ENCODE measurements at regions not wholly inside any gene's neighbourhood (a gene's known extent, or its start where the extent isn't known, plus 50 kb on each side); places are given as distances from the start of the nearest gene placed in this dataset.

- FAIRE-seq (no peak), DNase-seq (no peak)
- no peaks in the 10 kb centered on the region for H3K4me1 ChIP-seq (ENCODE audit: control insufficient read depth in 3 of 3, insufficient read depth in 2 of 3, low read depth in 1 of 3, low read length in 2 of 3)
- H3K36me3 ChIP-seq (ENCODE audit: control insufficient read depth in 3 of 3, insufficient read depth in 2 of 3, low read depth in 1 of 3, low read length in 3 of 3) = no peaks in the 10 kb centered on the region
- no peak overlapping the region for H3K4me3 ChIP-seq (ENCODE audit: low read depth in 1 of 3, low read length in 3 of 3)
- H3K9me3 ChIP-seq (ENCODE audit: control insufficient read depth in 2 of 2, insufficient read depth in 1 of 2, low read depth in 1 of 2, low read length in 1 of 2) = no peaks in the 10 kb centered on the region
- no peak overlapping the region for H3K27ac ChIP-seq (ENCODE audit: low read depth in 1 of 3, low read length in 2 of 3)
- no peaks in the 10 kb centered on the region for H3K27me3 ChIP-seq (ENCODE audit: control insufficient read depth in 3 of 3, insufficient read depth in 3 of 3, low read length in 3 of 3)
- WGBS, 3 donors = 76 to 90% (median 80%) methylated on average over 1 of the region's 1 CpG
Observed at GRCh38 chr6:155740781-155741399, 285.3 kb upstream of the NOX3 start.

DNA sequence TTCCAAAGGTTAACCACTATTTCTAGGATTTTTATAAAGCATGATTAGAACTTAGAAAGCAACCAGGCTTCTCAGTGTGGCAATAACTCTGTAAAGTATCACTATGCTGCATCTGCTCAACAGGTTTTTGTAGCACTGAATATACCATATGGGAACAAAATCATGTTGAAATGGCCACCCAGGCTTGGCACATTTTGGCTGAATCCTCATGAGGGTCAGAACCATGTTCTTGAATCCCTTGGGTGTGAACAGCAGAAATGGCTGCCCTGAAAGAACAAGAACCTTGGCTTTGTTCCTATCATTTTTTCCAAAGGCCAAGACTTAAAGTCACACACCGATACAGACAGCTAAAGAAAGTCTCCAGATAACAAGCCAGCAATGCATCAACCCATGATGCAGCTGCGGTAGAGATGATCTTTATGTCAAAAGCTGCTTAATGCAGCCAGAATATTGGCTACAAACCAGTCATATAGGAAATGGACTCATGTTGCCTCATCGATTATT, 283.0 kb upstream of the NOX3 start:
- Histone ChIP-seq H3K27me3 (ENCODE audit: control insufficient read depth in 3 of 3, insufficient read depth in 3 of 3, low read length in 3 of 3) (no peaks in the 10 kb centered on the region), H3K27ac (ENCODE audit: low read depth in 1 of 3, low read length in 2 of 3) (no peak overlapping the region), H3K4me1 (ENCODE audit: control insufficient read depth in 3 of 3, insufficient read depth in 2 of 3, low read depth in 1 of 3, low read length in 2 of 3) (no peaks in the 10 kb centered on the region), H3K36me3 (ENCODE audit: control insufficient read depth in 3 of 3, insufficient read depth in 2 of 3, low read depth in 1 of 3, low read length in 3 of 3) (no peaks in the 10 kb centered on the region), H3K4me3 (ENCODE audit: low read depth in 1 of 3, low read length in 3 of 3) (no peak overlapping the region), H3K9me3 (ENCODE audit: control insufficient read depth in 2 of 2, insufficient read depth in 1 of 2, low read depth in 1 of 2, low read length in 1 of 2) (no peaks in the 10 kb centered on the region)
- 75 to 90% (median 83%) methylated on average over 3 of the region's 3 CpGs for WGBS, 3 donors
- no peak for FAIRE-seq
- DNase-seq = no peak

- no peaks in the 10 kb centered on the region for H3K9me3 ChIP-seq (ENCODE audit: control insufficient read depth in 2 of 2, insufficient read depth in 1 of 2, low read depth in 1 of 2, low read length in 1 of 2)
- FAIRE-seq (no peak), DNase-seq (no peak)
- 54 to 62% (median 61%) methylated on average over 1 of the region's 1 CpG for WGBS, 3 donors
- no peaks in the 10 kb centered on the region for H3K36me3 ChIP-seq (ENCODE audit: control insufficient read depth in 3 of 3, insufficient read depth in 2 of 3, low read depth in 1 of 3, low read length in 3 of 3)
- H3K4me1 ChIP-seq (ENCODE audit: control insufficient read depth in 3 of 3, insufficient read depth in 2 of 3, low read depth in 1 of 3, low read length in 2 of 3) = peaks cover 0 to 4% (median 0%) of the 10 kb centered on the region in 3 donors
- H3K4me3 ChIP-seq (ENCODE audit: low read depth in 1 of 3, low read length in 3 of 3) = no peak overlapping the region
- no peaks in the 10 kb centered on the region for H3K27me3 ChIP-seq (ENCODE audit: control insufficient read depth in 3 of 3, insufficient read depth in 3 of 3, low read length in 3 of 3)
- no peak overlapping the region for H3K27ac ChIP-seq (ENCODE audit: low read depth in 1 of 3, low read length in 2 of 3)
Observed at GRCh38 chr6:155717374-155717773, 261.7 kb upstream of the NOX3 start.

DNA sequence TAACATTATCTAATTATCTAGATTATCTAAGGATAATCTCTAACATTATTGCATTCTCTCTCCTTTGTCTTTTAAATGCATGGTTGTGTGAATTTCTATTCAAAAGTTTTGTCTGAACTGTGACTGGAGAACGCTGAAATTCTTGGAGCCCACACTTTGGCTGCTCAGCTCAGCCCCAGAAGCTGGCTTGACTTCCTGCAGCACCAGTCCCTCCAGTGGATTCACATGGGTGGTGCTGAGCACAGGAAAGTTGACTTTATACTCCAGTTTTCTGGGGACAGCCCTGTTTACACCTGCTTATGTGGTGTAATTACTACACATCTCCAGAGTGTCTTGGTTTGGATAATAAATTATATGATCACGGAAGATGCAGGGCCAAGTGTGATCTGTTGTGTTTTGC, 255.1 kb upstream of the NOX3 start:
- Histone ChIP-seq H3K27ac (ENCODE audit: low read depth in 1 of 3, low read length in 2 of 3) (no peak overlapping the region), H3K9me3 (ENCODE audit: control insufficient read depth in 2 of 2, insufficient read depth in 1 of 2, low read depth in 1 of 2, low read length in 1 of 2) (peaks cover 0 to 3% of the 10 kb centered on the region in 2 donors), H3K27me3 (ENCODE audit: control insufficient read depth in 3 of 3, insufficient read depth in 3 of 3, low read length in 3 of 3) (no peaks in the 10 kb centered on the region), H3K4me3 (ENCODE audit: low read depth in 1 of 3, low read length in 3 of 3) (no peak overlapping the region), H3K36me3 (ENCODE audit: control insufficient read depth in 3 of 3, insufficient read depth in 2 of 3, low read depth in 1 of 3, low read length in 3 of 3) (no peaks in the 10 kb centered on the region), H3K4me1 (ENCODE audit: control insufficient read depth in 3 of 3, insufficient read depth in 2 of 3, low read depth in 1 of 3, low read length in 2 of 3) (peaks cover 0 to 6% (median 0%) of the 10 kb centered on the region in 3 donors)
- 43 to 64% (median 60%) methylated on average over 2 of the region's 2 CpGs for WGBS, 3 donors
- FAIRE-seq (no peak), DNase-seq (no peak)

GRCh38 chr6:155709262-155709661, 253.6 kb upstream of the NOX3 start:
- DNase-seq (no peak), FAIRE-seq (no peak)
- Histone ChIP-seq H3K4me1 (ENCODE audit: control insufficient read depth in 3 of 3, insufficient read depth in 2 of 3, low read depth in 1 of 3, low read length in 2 of 3) (peaks cover 0 to 6% (median 0%) of the 10 kb centered on the region in 3 donors), H3K27ac (ENCODE audit: low read depth in 1 of 3, low read length in 2 of 3) (no peak overlapping the region), H3K36me3 (ENCODE audit: control insufficient read depth in 3 of 3, insufficient read depth in 2 of 3, low read depth in 1 of 3, low read length in 3 of 3) (no peaks in the 10 kb centered on the region), H3K4me3 (ENCODE audit: low read depth in 1 of 3, low read length in 3 of 3) (no peak overlapping the region), H3K27me3 (ENCODE audit: control insufficient read depth in 3 of 3, insufficient read depth in 3 of 3, low read length in 3 of 3) (no peaks in the 10 kb centered on the region), H3K9me3 (ENCODE audit: control insufficient read depth in 2 of 2, insufficient read depth in 1 of 2, low read depth in 1 of 2, low read length in 1 of 2) (peaks cover 0 to 3% of the 10 kb centered on the region in 2 donors)
- 93 to 97% (median 95%) methylated on average over 10 of the region's 10 CpGs for WGBS, 3 donors

DNA sequence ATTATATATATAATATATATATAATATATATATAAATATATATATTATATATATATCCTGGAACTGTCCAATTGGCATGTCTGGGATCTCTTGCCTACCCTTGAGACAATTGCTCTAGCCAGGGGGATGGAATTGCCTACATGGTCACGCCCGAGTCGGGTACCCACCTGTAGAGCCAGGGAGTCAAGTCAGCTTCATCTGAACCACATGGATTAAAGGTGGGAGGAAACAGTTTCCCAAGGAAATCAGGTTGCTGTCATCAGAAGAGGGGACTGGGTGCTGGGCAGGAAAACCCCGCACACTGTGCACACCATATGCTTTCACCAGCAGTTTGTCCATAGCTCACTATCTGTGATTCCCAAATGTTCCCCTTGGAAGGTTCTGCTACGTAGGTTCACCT, 252.5 kb upstream of the NOX3 start:
- H3K27ac ChIP-seq (ENCODE audit: low read depth in 1 of 3, low read length in 2 of 3) = no peak overlapping the region
- no peaks in the 10 kb centered on the region for H3K27me3 ChIP-seq (ENCODE audit: control insufficient read depth in 3 of 3, insufficient read depth in 3 of 3, low read length in 3 of 3)
- DNase-seq (no peak), FAIRE-seq (no peak)
- no peaks in the 10 kb centered on the region for H3K36me3 ChIP-seq (ENCODE audit: control insufficient read depth in 3 of 3, insufficient read depth in 2 of 3, low read depth in 1 of 3, low read length in 3 of 3)
- H3K9me3 ChIP-seq (ENCODE audit: control insufficient read depth in 2 of 2, insufficient read depth in 1 of 2, low read depth in 1 of 2, low read length in 1 of 2) = peaks cover 0 to 3% of the 10 kb centered on the region in 2 donors
- H3K4me3 ChIP-seq (ENCODE audit: low read depth in 1 of 3, low read length in 3 of 3) = no peak overlapping the region
- H3K4me1 ChIP-seq (ENCODE audit: control insufficient read depth in 3 of 3, insufficient read depth in 2 of 3, low read depth in 1 of 3, low read length in 2 of 3) = peaks cover 0 to 5% (median 0%) of the 10 kb centered on the region in 3 donors
- 97 to 99% (median 98%) methylated on average over 5 of the region's 5 CpGs for WGBS, 3 donors

DNA sequence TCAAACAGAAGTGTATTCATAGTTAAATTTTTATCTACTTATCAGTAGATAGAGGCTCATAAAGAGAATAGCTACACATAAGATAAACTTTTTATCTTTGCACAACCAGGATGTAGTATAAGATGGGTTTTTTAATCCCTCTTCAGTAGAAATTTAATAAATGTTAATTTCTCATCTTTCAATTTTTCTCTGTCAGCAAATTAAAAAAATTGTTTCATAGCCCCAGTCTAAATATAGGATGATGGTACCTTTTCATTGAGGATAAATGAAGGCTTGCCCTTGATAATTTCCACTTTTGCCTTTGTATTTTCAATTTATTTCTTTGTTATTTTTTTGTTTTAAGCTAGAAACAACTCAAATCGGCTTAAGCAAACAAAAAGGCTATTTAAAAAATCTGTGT, 251.2 kb upstream of the NOX3 start:
- peak; percentile 15 for FAIRE-seq

GRCh38 chr6:155706341-155706740, 250.7 kb upstream of the NOX3 start:
- Histone ChIP-seq H3K4me3 (ENCODE audit: low read depth in 1 of 3, low read length in 3 of 3) (no peak overlapping the region), H3K4me1 (ENCODE audit: control insufficient read depth in 3 of 3, insufficient read depth in 2 of 3, low read depth in 1 of 3, low read length in 2 of 3) (peaks cover 0 to 2% (median 0%) of the 10 kb centered on the region in 3 donors), H3K9me3 (ENCODE audit: control insufficient read depth in 2 of 2, insufficient read depth in 1 of 2, low read depth in 1 of 2, low read length in 1 of 2) (peaks cover 0 to 3% of the 10 kb centered on the region in 2 donors), H3K27me3 (ENCODE audit: control insufficient read depth in 3 of 3, insufficient read depth in 3 of 3, low read length in 3 of 3) (no peaks in the 10 kb centered on the region), H3K27ac (ENCODE audit: low read depth in 1 of 3, low read length in 2 of 3) (no peak overlapping the region), H3K36me3 (ENCODE audit: control insufficient read depth in 3 of 3, insufficient read depth in 2 of 3, low read depth in 1 of 3, low read length in 3 of 3) (no peaks in the 10 kb centered on the region)
- WGBS, 3 donors = 36 to 58% (median 42%) methylated on average over 2 of the region's 2 CpGs
- peak in 1 of 2 donors; percentile 42 for DNase-seq
- FAIRE-seq = no peak

More for the DNA sequence above, 251.2 kb upstream of the NOX3 start:
- H3K27ac ChIP-seq (ENCODE audit: low read depth in 1 of 3, low read length in 2 of 3) = no peak overlapping the region
- no peak for DNase-seq
- no peak overlapping the region for H3K4me3 ChIP-seq (ENCODE audit: low read depth in 1 of 3, low read length in 3 of 3)
- 89 to 98% (median 93%) methylated on average over 1 of the region's 1 CpG for WGBS, 3 donors
- peaks cover 0 to 3% of the 10 kb centered on the region in 2 donors for H3K9me3 ChIP-seq (ENCODE audit: control insufficient read depth in 2 of 2, insufficient read depth in 1 of 2, low read depth in 1 of 2, low read length in 1 of 2)
- no peaks in the 10 kb centered on the region for H3K36me3 ChIP-seq (ENCODE audit: control insufficient read depth in 3 of 3, insufficient read depth in 2 of 3, low read depth in 1 of 3, low read length in 3 of 3)
- peaks cover 0 to 2% (median 0%) of the 10 kb centered on the region in 3 donors for H3K4me1 ChIP-seq (ENCODE audit: control insufficient read depth in 3 of 3, insufficient read depth in 2 of 3, low read depth in 1 of 3, low read length in 2 of 3)
- no peaks in the 10 kb centered on the region for H3K27me3 ChIP-seq (ENCODE audit: control insufficient read depth in 3 of 3, insufficient read depth in 3 of 3, low read length in 3 of 3)

DNA sequence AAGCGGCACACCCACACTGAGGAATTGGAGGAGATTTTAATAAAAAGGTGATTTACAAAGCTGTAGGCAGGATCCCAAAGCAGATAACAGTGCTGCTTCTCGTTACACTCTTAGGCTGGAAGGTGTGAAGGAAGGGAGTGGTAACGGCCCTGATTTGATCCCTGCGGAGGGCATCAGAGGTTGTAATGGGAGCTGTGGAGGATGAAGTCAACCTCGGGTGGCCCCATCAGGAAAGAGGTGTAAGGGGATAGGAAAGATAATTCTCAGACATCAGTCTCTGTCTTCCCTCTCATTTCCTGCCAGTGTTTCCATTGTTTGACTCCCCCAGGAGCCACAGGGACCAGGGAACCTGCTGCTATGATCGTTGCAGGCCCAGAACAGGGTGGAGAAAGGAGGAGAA, 245.7 kb upstream of the NOX3 start:
- no peak overlapping the region for H3K27ac ChIP-seq (ENCODE audit: low read depth in 1 of 3, low read length in 2 of 3)
- no peaks in the 10 kb centered on the region for H3K27me3 ChIP-seq (ENCODE audit: control insufficient read depth in 3 of 3, insufficient read depth in 3 of 3, low read length in 3 of 3)
- H3K36me3 ChIP-seq (ENCODE audit: control insufficient read depth in 3 of 3, insufficient read depth in 2 of 3, low read depth in 1 of 3, low read length in 3 of 3) = no peaks in the 10 kb centered on the region
- DNase-seq (no peak), FAIRE-seq (no peak)
- H3K4me1 ChIP-seq (ENCODE audit: control insufficient read depth in 3 of 3, insufficient read depth in 2 of 3, low read depth in 1 of 3, low read length in 2 of 3) = peaks cover 0 to 6% (median 0%) of the 10 kb centered on the region in 3 donors
- 73 to 80% (median 78%) methylated on average over 6 of the region's 6 CpGs for WGBS, 3 donors
- H3K4me3 ChIP-seq (ENCODE audit: low read depth in 1 of 3, low read length in 3 of 3) = no peak overlapping the region
- no peaks in the 10 kb centered on the region for H3K9me3 ChIP-seq (ENCODE audit: control insufficient read depth in 2 of 2, insufficient read depth in 1 of 2, low read depth in 1 of 2, low read length in 1 of 2)
